Body of pancreas (tissue), 4 donors: ENCODE measurements at regions not wholly inside any gene's neighbourhood (a gene's known extent, or its start where the extent isn't known, plus 50 kb on each side); places are given as distances from the start of the nearest gene placed in this dataset.

Experiments used
- POLR2A ChIP-seq, 3 donors: fragments of 450-650 bp; IDR thresholded peaks; one replicate each; pipeline ENCODE4 v1.6.1; 2016; ENCODE audit warnings: antibody characterized with exemption in 3 of 3, mild to moderate bottlenecking in 2 of 3
- TF ChIP-seq, protein P1 (sequence below), 7 experiments: fragments of 450-650 bp in 4 of 7; fragments of 200-600 bp in 3 of 7; sonication (generic) in 3 of 7; IDR thresholded peaks; one replicate each; pipeline ENCODE4 v1.5.1; 2016 to 2019; ENCODE audit warnings: antibody characterized with exemption in 7 of 7

DNA sequence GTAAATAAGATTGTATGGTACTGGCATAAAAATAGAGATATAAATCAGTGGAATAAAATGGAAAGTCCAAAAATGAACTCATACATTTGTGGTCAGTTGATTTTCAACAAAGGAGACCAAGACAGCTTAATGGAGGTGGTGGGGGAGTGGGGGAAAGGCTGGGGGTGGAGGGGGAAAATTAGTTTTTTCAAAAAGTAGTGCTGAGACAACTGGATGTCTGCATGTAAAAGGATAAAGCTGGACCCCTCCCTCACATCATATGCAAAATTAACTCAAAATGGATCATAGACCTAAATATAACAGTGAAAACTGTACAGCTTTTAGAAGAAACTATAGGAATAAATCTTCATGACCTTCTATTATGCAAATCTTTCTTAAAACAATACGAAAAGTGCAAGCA, 107.0 kb downstream of the HMHB1 start:
- TF ChIP-seq, protein P1, sequence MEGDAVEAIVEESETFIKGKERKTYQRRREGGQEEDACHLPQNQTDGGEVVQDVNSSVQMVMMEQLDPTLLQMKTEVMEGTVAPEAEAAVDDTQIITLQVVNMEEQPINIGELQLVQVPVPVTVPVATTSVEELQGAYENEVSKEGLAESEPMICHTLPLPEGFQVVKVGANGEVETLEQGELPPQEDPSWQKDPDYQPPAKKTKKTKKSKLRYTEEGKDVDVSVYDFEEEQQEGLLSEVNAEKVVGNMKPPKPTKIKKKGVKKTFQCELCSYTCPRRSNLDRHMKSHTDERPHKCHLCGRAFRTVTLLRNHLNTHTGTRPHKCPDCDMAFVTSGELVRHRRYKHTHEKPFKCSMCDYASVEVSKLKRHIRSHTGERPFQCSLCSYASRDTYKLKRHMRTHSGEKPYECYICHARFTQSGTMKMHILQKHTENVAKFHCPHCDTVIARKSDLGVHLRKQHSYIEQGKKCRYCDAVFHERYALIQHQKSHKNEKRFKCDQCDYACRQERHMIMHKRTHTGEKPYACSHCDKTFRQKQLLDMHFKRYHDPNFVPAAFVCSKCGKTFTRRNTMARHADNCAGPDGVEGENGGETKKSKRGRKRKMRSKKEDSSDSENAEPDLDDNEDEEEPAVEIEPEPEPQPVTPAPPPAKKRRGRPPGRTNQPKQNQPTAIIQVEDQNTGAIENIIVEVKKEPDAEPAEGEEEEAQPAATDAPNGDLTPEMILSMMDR (IDR thresholded peaks at IDR 0.05), result no peak
- no peak for TF ChIP-seq POLR2A (IDR thresholded peaks at IDR 0.05)
